OCI-LY1 (cell line): ENCODE measurements at regions not wholly inside any gene's neighbourhood (a gene's known extent, or its start where the extent isn't known, plus 50 kb on each side); places are given as distances from the start of the nearest gene placed in this dataset.
A peak's percentile ranks its signal among the peaks of the same experiment; 100 is the strongest.

Source experiments
- H2AFZ ChIP-seq: fragments of 200-600 bp; sonication (generic), shearing (Covaris generic); 2 replicates; pipeline ENCODE4 v1.6.0; 2014; ENCODE audit warnings: antibody characterized with exemption, mild to moderate bottlenecking, low read length
- H3F3A ChIP-seq: fragments of 200-600 bp; sonication (generic), shearing (Covaris generic); 2 replicates; pipeline ENCODE4 v1.6.0; 2014; ENCODE audit warnings: mild to moderate bottlenecking, antibody characterized with exemption, low read length, moderate library complexity; ENCODE audit not compliant: insufficient read depth
- H3K27ac ChIP-seq: fragments of 200-600 bp; sonication (generic); 2 replicates; pipeline ENCODE4 v1.5.1; 2014; ENCODE audit warnings: low read length, mixed run types, mild to moderate bottlenecking, low read depth; ENCODE audit not compliant: poor library complexity, severe bottlenecking
- H3K27me3 ChIP-seq: fragments of 200-600 bp; sonication (generic); 2 replicates; pipeline ENCODE4 v1.6.0; 2014; ENCODE audit warnings: antibody characterized with exemption, mild to moderate bottlenecking, low read length, moderate library complexity; ENCODE audit not compliant: insufficient read depth
- H3K36me3 ChIP-seq: fragments of 200-600 bp; sonication (generic); 2 replicates; pipeline ENCODE4 v1.6.1; 2014; ENCODE audit warnings: mild to moderate bottlenecking, antibody characterized with exemption, low read length, moderate library complexity, mixed read lengths; ENCODE audit not compliant: insufficient read depth
- H3K4me1 ChIP-seq: fragments of 200-600 bp; sonication (generic); 2 replicates; pipeline ENCODE4 v1.5.1; 2014; ENCODE audit warnings: mild to moderate bottlenecking, low read length, moderate library complexity; ENCODE audit not compliant: insufficient read depth, severe bottlenecking
- H3K4me2 ChIP-seq: fragments of 200-600 bp; sonication (generic), shearing (Covaris generic); 2 replicates; pipeline ENCODE4 v1.6.1; 2014; ENCODE audit warnings: low read length
- H3K4me3 ChIP-seq: fragments of 200-600 bp; sonication (generic); 2 replicates; pipeline ENCODE4 v1.5.1; 2014; ENCODE audit warnings: low read length, low read depth, mild to moderate bottlenecking, mixed read lengths; ENCODE audit not compliant: poor library complexity, severe bottlenecking
- H3K79me2 ChIP-seq: fragments of 200-600 bp; shearing (Covaris generic); 2 replicates; pipeline ENCODE4 v1.6.1; 2016; ENCODE audit warnings: mixed run types, low read length, mixed read lengths; ENCODE audit not compliant: insufficient read depth
- H3K9ac ChIP-seq: fragments of 200-600 bp; sonication (generic), shearing (Covaris generic); 2 replicates; pipeline ENCODE4 v1.6.1; 2014; ENCODE audit warnings: mild to moderate bottlenecking, low read length, mixed read lengths
- H3K9me2 ChIP-seq: fragments of 200-600 bp; sonication (generic), shearing (Covaris generic); 2 replicates; pipeline ENCODE4 v1.6.1; 2014; ENCODE audit warnings: low read depth, mild to moderate bottlenecking, low read length, mixed read lengths
- H3K9me3 ChIP-seq: fragments of 200-600 bp; shearing (Covaris generic); 2 replicates; pipeline ENCODE4 v1.6.1; 2014; ENCODE audit warnings: low read length, mixed read lengths
- H4K20me1 ChIP-seq: fragments of 200-600 bp; sonication (generic), shearing (Covaris generic); 2 replicates; pipeline ENCODE4 v1.6.0; 2016; ENCODE audit warnings: mild to moderate bottlenecking, low read length; ENCODE audit not compliant: insufficient read depth
- EZH2 ChIP-seq: fragments of 200-600 bp; sonication (generic), shearing (Covaris generic); IDR thresholded peaks from 2 replicates; pipeline ENCODE4 v1.8.0; 2017; ENCODE audit warnings: borderline replicate concordance, mixed run types, mild to moderate bottlenecking, antibody characterized with exemption, low read length, moderate library complexity, mixed read lengths
- TF ChIP-seq, protein P1 (sequence below): fragments of 200-600 bp; sonication (generic), shearing (Covaris generic); IDR thresholded peaks from 2 replicates; pipeline ENCODE4 v1.5.1; 2017; ENCODE audit warnings: mild to moderate bottlenecking, antibody characterized with exemption, low read length, moderate library complexity, mixed read lengths

DNA sequence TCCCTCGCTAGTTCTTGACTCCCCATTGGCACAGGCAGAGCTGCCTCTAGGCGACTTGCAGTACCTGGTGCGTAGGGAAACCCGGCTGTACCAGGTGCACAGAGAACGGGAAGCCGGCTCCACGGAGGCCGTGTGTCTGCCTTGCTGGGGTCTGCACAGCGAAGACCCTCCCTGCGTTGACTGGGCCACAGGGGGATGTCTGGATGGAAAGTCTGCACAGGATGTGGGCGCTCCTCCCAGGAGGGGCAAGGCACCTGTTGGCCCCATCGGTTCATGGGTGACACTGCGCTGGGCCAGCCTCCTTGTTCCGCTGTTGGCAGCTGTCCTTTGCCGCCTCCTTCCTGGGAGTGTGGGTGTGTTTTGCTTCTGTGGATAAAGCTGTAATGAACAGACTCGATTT is 138.3 kb downstream of the TEX29 start:
- peaks cover 4% of the 10 kb centered on the region; the same call in 1 of the 2 replicates for H3K9me3 ChIP-seq
- no peaks in the 10 kb centered on the region for H3F3A ChIP-seq
- H3K36me3 ChIP-seq: no peaks in the 10 kb centered on the region
- no peaks in the 10 kb centered on the region for H4K20me1 ChIP-seq
- H3K9me2 ChIP-seq: no peaks in the 10 kb centered on the region
- peaks cover 9% of the 10 kb centered on the region; the same call in 1 of the 2 replicates for H3K27me3 ChIP-seq
- no peak overlapping the region for H3K4me3 ChIP-seq
- no peak overlapping the region for H3K4me2 ChIP-seq
- TF ChIP-seq, protein P1, sequence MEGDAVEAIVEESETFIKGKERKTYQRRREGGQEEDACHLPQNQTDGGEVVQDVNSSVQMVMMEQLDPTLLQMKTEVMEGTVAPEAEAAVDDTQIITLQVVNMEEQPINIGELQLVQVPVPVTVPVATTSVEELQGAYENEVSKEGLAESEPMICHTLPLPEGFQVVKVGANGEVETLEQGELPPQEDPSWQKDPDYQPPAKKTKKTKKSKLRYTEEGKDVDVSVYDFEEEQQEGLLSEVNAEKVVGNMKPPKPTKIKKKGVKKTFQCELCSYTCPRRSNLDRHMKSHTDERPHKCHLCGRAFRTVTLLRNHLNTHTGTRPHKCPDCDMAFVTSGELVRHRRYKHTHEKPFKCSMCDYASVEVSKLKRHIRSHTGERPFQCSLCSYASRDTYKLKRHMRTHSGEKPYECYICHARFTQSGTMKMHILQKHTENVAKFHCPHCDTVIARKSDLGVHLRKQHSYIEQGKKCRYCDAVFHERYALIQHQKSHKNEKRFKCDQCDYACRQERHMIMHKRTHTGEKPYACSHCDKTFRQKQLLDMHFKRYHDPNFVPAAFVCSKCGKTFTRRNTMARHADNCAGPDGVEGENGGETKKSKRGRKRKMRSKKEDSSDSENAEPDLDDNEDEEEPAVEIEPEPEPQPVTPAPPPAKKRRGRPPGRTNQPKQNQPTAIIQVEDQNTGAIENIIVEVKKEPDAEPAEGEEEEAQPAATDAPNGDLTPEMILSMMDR: no peak
- no peak for TF ChIP-seq EZH2
- no peaks in the 10 kb centered on the region for H3K4me1 ChIP-seq
- H2AFZ ChIP-seq: no peak overlapping the region
- no peaks in the 10 kb centered on the region for H3K79me2 ChIP-seq
- H3K27ac ChIP-seq: no peak overlapping the region
- no peak overlapping the region for H3K9ac ChIP-seq

GRCh38 chr13:111459803-111460547 is 139.5 kb downstream of the TEX29 start:
- Histone ChIP-seq H3K9me2 (no peaks in the 10 kb centered on the region), H3K27me3 (peaks cover 9% of the 10 kb centered on the region; the same call in 1 of the 2 replicates), H2AFZ (no peak overlapping the region), H3K4me2 (no peak overlapping the region), H3K4me1 (no peaks in the 10 kb centered on the region), H3K36me3 (no peaks in the 10 kb centered on the region), H3K9me3 (peaks cover 4% of the 10 kb centered on the region; the same call in 1 of the 2 replicates), H3F3A (no peaks in the 10 kb centered on the region), H3K79me2 (no peaks in the 10 kb centered on the region), H3K4me3 (no peak overlapping the region), H3K27ac (no peak overlapping the region), H3K9ac (no peak overlapping the region), H4K20me1 (no peaks in the 10 kb centered on the region)
- TF ChIP-seq, protein P1: no peak

DNA sequence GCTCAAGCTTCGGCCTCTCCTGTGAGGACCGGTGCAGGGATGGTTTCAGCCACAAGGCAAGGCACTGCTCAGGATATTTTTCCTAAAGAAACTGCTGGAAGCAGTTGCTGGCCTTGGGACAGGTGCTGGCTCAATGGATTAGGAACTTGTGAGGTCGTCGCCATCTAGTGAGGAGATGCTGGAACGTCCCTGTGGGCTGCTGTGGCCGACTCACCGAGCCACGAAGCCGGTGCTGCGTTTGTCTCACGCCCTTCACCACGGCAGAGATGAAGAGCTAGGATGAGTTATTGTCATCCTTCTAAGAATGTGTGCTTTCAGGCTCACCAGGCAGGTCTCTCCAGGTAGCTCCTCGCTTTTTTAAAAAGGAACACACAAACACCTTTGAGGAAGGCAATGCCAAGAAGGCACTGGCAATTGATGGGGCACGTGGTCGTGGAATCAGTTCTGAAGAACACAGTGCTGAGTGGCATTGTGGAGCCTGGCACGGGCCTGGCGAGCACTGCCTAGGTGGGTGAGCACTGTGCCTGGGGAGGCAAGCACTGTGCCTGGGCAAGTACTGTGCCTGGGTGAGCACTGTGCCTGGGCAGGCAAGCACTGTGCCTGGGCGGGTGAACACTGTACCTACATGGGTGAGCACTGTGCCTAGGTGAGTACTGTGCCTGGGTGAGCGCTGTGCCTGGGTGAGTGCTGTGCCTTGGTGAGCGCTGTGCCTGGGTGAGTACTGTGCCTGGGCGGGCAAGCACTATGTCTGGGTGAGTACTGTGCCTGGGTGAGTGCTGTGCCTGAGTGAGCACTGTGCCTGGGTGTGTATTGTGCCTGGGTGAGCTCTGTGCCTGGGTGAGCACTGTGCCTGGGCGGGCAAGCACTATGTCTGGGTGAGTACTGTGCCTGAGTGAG is 140.4 kb downstream of the TEX29 start:
- H3K9me2 ChIP-seq: no peaks in the 10 kb centered on the region
- H3F3A ChIP-seq: no peaks in the 10 kb centered on the region
- TF ChIP-seq EZH2: no peak
- TF ChIP-seq, protein P1: peak; percentile 33; the same call in 1 of the 2 replicates
- no peak overlapping the region for H3K4me3 ChIP-seq
- no peaks in the 10 kb centered on the region for H3K36me3 ChIP-seq
- H3K4me2 ChIP-seq: no peak overlapping the region
- H3K9ac ChIP-seq: no peak overlapping the region
- no peaks in the 10 kb centered on the region for H3K79me2 ChIP-seq
- H4K20me1 ChIP-seq: no peaks in the 10 kb centered on the region
- peaks cover 4% of the 10 kb centered on the region; the same call in 1 of the 2 replicates for H3K9me3 ChIP-seq
- H3K27ac ChIP-seq: no peak overlapping the region
- peaks cover 9% of the 10 kb centered on the region; the same call in 1 of the 2 replicates for H3K27me3 ChIP-seq
- no peak overlapping the region for H2AFZ ChIP-seq
- H3K4me1 ChIP-seq: no peaks in the 10 kb centered on the region
